ENCODE measurements at regions not wholly inside any gene's neighbourhood (a gene's known extent, or its start where the extent isn't known, plus 50 kb on each side); places are given as distances from the start of the nearest gene placed in this dataset.

GRCh38 chr9:23342291-23342690 lies 483.7 kb downstream of the ELAVL2 start:
- TF ChIP-seq POLR2AphosphoS5 (IDR thresholded peaks at IDR 0.05) (no peak), CTCF (IDR thresholded peaks at IDR 0.05) (no peak), POLR2A (IDR thresholded peaks at IDR 0.05) (no peak)

Measured in prostate gland (tissue), 2 donors.